ENCODE measurements at regions not wholly inside any gene's neighbourhood (a gene's known extent, or its start where the extent isn't known, plus 50 kb on each side); places are given as distances from the start of the nearest gene placed in this dataset.

- Histone ChIP-seq H3K9me3 (ENCODE audit: control insufficient read depth, low read depth, low read length) (no peaks in the 10 kb centered on the region), H3K79me2 (ENCODE audit: insufficient read depth, low read length) (no peaks in the 10 kb centered on the region), H4K5ac (ENCODE audit: insufficient read length, low read depth, low read length) (no peak overlapping the region), H3K23me2 (ENCODE audit: insufficient read length, low read depth, low read length, poor library complexity, severe bottlenecking) (no peaks in the 10 kb centered on the region), H4K91ac (ENCODE audit: insufficient read length, low read depth, low read length) (no peak overlapping the region), H2BK5ac (ENCODE audit: insufficient read length, low read length) (no peak overlapping the region), H3K4me2 (ENCODE audit: insufficient read depth, insufficient read length, low read length) (no peak overlapping the region), H3K27me3 (ENCODE audit: insufficient read depth, low read length) (no peaks in the 10 kb centered on the region), H3K9ac (ENCODE audit: extremely low read depth, insufficient read length, low read length) (no peak overlapping the region), H3K56ac (ENCODE audit: insufficient read length, low read depth, low read length) (no peak overlapping the region), H4K8ac (replicated peaks; ENCODE audit: insufficient read length, low read depth, low read length) (no peak overlapping the region), H2BK12ac (ENCODE audit: insufficient read length, low read depth, low read length) (no peak overlapping the region), H3K23ac (ENCODE audit: insufficient read length, low read depth, low read length) (no peak overlapping the region), H2AFZ (ENCODE audit: low read length) (no peak overlapping the region), H3K4ac (ENCODE audit: low read depth, low read length) (no peak overlapping the region), H2BK15ac (ENCODE audit: low read depth, low read length) (no peak overlapping the region), H3K18ac (ENCODE audit: insufficient read length, low read depth, low read length) (no peak overlapping the region), H2BK120ac (ENCODE audit: low read depth, low read length, poor library complexity, severe bottlenecking) (no peak overlapping the region), H3T11ph (ENCODE audit: low read length) (no peak overlapping the region), H4K20me1 (ENCODE audit: control insufficient read depth, insufficient read depth, insufficient read length) (no peaks in the 10 kb centered on the region), H3K14ac (ENCODE audit: insufficient read depth, low read length) (no peak overlapping the region), H2AK5ac (ENCODE audit: insufficient read length, low read length) (no peak overlapping the region), H2BK20ac (ENCODE audit: low read depth, low read length, poor library complexity, severe bottlenecking) (no peak overlapping the region), H3K27ac (ENCODE audit: insufficient read length, low read depth, low read length) (no peak overlapping the region), H3K79me1 (ENCODE audit: insufficient read depth, low read depth, low read length, poor library complexity, severe bottlenecking) (no peaks in the 10 kb centered on the region), H3K4me1 (ENCODE audit: insufficient read depth, low read length) (no peaks in the 10 kb centered on the region)
- no peak overlapping the region for H3K4me3 Mint-ChIP-seq
- TF ChIP-seq CTCF (conservative IDR thresholded peaks at IDR 0.05), result no peak
- no peaks in the 10 kb centered on the region for H3K27me3 Mint-ChIP-seq (ENCODE audit: low read depth)
- no peaks in the 10 kb centered on the region for H3K36me3 Mint-ChIP-seq (ENCODE audit: insufficient read depth in 1 of 3, low read depth in 3 of 3)
- H3K9me3 Mint-ChIP-seq, result no peaks in the 10 kb centered on the region
- no CpG with 5 or more reads among the region's 5 CpGs for WGBS (ENCODE audit: extremely low coverage, insufficient read length, low lambda C conversion rate)
- no peak for DNase-seq
- peaks cover 5 to 6% of the 10 kb centered on the region in 2 experiments for H3K4me1 Mint-ChIP-seq
- no peak overlapping the region for H3K27ac Mint-ChIP-seq
These were observed 1026.4 kb upstream of the IGFBP7 start for GRCh38 chr4:58136604-58137003.
